Tibial artery (tissue), 4 donors: ENCODE measurements at regions not wholly inside any gene's neighbourhood (a gene's known extent, or its start where the extent isn't known, plus 50 kb on each side); places are given as distances from the start of the nearest gene placed in this dataset.
A peak's percentile ranks its signal among the peaks of the same experiment; 100 is the strongest.

Experiments used
- DNase-seq, 2 donors: peaks; one replicate each; pipeline ENCODE4 v3.0.0-alpha.2; 2019
- H3K27ac ChIP-seq, 2 donors: fragments of 200-600 bp; sonication (generic) in 1 of 2; 1 replicate in 1 of 2; 2 replicates in 1 of 2; pipeline ENCODE4 v1.5.1; 2018 to 2019; ENCODE audit warnings: mild to moderate bottlenecking in 1 of 2
- H3K27me3 ChIP-seq, 2 donors: fragments of 200-600 bp; sonication (generic) in 1 of 2; one replicate each; pipeline versions ENCODE4 v1.5.1 to v1.6.0; 2016 to 2019
- H3K36me3 ChIP-seq, 3 donors: fragments of 200-600 bp; sonication (generic) in 2 of 3; one replicate each; pipeline ENCODE4 v1.5.1; 2016 to 2019; ENCODE audit warnings: mild to moderate bottlenecking in 2 of 3
- H3K4me1 ChIP-seq, 4 donors: fragments of 200-600 bp; sonication (generic) in 2 of 4; 1 replicate in 3 of 4; 2 replicates in 1 of 4; pipeline ENCODE4 v1.5.1; 2016 to 2019
- H3K4me3 ChIP-seq, 2 donors: fragments of 200-600 bp; sonication (generic) in 1 of 2; 1 replicate in 1 of 2; 2 replicates in 1 of 2; pipeline ENCODE4 v1.5.1; 2018 to 2019; ENCODE audit warnings: mild to moderate bottlenecking in 2 of 2
- H3K9me3 ChIP-seq, 3 donors: fragments of 200-600 bp; sonication (generic) in 1 of 3; one replicate each; pipeline ENCODE4 v1.5.1; 2016 to 2019
- intact Hi-C: fragments of 100-400 bp; cut with DNase I; formaldehyde crosslinking; loops from one replicate; pipeline ENCODE4 v1.15.0; 2023; ENCODE audit warnings: low total_unique reads
- TF ChIP-seq, protein P1 (sequence below), 2 experiments: fragments of 200-600 bp in 1 of 2; fragments of 450-650 bp in 1 of 2; IDR thresholded peaks; one replicate each; pipeline ENCODE4 v1.5.1; 2017 to 2019; ENCODE audit warnings: antibody characterized with exemption in 2 of 2, mild to moderate bottlenecking in 1 of 2, moderate library complexity in 1 of 2

DNA sequence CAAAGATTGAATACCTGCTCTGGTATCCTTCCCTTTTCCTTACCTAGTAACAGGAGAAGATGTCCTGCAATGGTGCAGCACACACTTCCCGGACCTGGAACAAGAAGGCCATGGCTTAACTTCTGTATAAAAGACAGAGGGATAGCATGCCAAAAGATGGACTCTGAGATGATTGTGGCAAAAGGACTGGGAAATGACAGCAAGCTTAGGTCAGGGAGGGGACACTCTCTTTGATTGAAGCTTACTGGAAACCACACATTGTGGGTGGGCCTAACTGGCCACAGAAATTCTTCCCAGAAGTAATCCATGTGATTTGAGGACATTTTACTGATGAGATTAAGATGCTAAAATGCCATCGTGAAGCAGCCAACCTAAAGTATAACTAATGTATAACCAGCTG is 71.0 kb upstream of the OTUD4 start:
- Histone ChIP-seq H3K4me1 (no peaks in the 10 kb centered on the region), H3K4me3 (no peak overlapping the region), H3K9me3 (no peaks in the 10 kb centered on the region), H3K27ac (no peak overlapping the region), H3K36me3 (no peaks in the 10 kb centered on the region), H3K27me3 (no peaks in the 10 kb centered on the region)
- TF ChIP-seq, protein P1, sequence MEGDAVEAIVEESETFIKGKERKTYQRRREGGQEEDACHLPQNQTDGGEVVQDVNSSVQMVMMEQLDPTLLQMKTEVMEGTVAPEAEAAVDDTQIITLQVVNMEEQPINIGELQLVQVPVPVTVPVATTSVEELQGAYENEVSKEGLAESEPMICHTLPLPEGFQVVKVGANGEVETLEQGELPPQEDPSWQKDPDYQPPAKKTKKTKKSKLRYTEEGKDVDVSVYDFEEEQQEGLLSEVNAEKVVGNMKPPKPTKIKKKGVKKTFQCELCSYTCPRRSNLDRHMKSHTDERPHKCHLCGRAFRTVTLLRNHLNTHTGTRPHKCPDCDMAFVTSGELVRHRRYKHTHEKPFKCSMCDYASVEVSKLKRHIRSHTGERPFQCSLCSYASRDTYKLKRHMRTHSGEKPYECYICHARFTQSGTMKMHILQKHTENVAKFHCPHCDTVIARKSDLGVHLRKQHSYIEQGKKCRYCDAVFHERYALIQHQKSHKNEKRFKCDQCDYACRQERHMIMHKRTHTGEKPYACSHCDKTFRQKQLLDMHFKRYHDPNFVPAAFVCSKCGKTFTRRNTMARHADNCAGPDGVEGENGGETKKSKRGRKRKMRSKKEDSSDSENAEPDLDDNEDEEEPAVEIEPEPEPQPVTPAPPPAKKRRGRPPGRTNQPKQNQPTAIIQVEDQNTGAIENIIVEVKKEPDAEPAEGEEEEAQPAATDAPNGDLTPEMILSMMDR (IDR thresholded peaks at IDR 0.05): no peak
- intact Hi-C loops: no loop called here
- DNase-seq: no peak

- no peaks in the 10 kb centered on the region for H3K27me3 ChIP-seq
- no peaks in the 10 kb centered on the region for H3K9me3 ChIP-seq
- H3K4me3 ChIP-seq: no peak overlapping the region
- TF ChIP-seq, protein P1 (IDR thresholded peaks at IDR 0.05): no peak
- no peaks in the 10 kb centered on the region for H3K4me1 ChIP-seq
- intact Hi-C loops: no loop called here
- H3K36me3 ChIP-seq: no peaks in the 10 kb centered on the region
- no peak overlapping the region for H3K27ac ChIP-seq
- DNase-seq: no peak
These were observed 68.6 kb upstream of the OTUD4 start for GRCh38 chr4:145248971-145249370.

GRCh38 chr4:145248502-145248901 is 68.1 kb upstream of the OTUD4 start:
- no peak overlapping the region for H3K27ac ChIP-seq
- intact Hi-C loops: no loop called here
- H3K4me3 ChIP-seq: no peak overlapping the region
- no peaks in the 10 kb centered on the region for H3K4me1 ChIP-seq
- H3K9me3 ChIP-seq: no peaks in the 10 kb centered on the region
- DNase-seq: no peak
- peaks cover 0 to 3% of the 10 kb centered on the region in 2 donors for H3K27me3 ChIP-seq
- H3K36me3 ChIP-seq: no peaks in the 10 kb centered on the region
- TF ChIP-seq, protein P1 (IDR thresholded peaks at IDR 0.05): no peak

DNA sequence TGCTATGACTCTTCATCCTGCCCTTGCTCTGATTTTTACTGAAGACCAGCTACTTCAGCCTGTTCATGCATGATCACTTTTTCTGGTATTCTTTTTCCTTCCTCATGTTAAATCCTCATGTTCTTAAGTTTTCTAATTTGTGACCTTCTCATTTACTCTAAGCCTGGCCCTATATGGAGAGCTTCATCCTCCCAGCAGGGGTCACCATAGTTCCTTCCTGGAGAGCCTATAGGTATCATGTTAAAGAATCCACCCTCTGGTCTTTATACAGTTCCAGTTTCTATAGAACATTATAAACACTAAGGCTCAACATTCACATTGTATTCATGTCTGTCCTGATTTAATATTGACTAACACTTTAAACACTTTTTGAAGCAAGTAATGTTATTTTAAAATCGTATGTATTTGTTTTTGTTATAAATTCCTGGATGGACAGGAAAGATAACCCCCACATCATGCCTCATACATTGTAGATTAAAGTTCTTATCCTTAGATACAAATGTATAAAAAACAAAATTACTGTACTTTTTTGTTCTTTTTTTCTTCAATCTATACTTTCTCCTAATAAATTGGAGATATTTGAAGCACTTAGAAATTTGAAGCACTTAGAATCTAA is 53.8 kb upstream of the OTUD4 start:
- Histone ChIP-seq H3K4me3 (no peak overlapping the region), H3K36me3 (no peaks in the 10 kb centered on the region), H3K9me3 (peaks cover 0 to 5% (median 0%) of the 10 kb centered on the region in 3 donors), H3K27me3 (no peaks in the 10 kb centered on the region), H3K27ac (no peak overlapping the region), H3K4me1 (no peaks in the 10 kb centered on the region)
- TF ChIP-seq, protein P1 (IDR thresholded peaks at IDR 0.05): peak; percentile 45 to 51
- DNase-seq: no peak
- intact Hi-C loops: no loop called here

DNA sequence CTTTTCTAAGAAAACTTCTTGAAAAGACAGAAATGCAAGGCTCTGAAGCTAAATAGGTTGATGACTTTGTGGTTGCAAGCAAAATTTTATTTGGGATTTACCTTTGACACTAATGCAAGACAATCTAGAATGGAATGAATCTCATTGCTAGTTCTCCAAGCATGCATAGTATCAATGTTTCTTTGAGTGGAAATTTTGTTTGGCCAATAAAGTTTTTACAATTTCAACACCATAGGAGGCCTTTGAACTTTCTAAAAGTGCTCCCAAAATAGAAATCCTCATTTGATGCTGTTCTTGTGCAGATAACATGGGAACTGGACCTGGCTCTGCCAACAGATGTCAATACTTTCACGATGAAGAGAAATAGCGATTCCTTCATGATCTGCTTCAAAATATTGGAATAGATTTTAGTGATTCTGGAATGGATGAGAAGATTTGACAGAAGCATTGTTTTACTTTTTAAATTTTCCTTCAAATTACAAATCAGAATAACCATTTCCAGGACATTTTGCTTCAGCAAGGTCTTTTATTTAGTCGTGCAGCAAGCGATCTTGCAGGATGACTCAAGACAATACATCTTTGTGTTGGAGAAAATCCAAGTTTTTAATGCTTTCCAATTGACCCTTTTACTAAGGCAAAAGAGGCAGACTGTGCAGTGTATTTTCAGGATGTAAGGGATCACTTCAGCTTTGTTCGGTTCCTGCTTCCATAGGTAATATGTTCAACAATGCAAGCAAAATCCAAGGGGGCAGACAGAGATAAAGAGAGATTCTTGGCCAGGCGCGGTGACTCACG is 51.7 kb upstream of the OTUD4 start:
- no peaks in the 10 kb centered on the region for H3K4me1 ChIP-seq
- no peaks in the 10 kb centered on the region for H3K9me3 ChIP-seq
- DNase-seq: no peak
- no peaks in the 10 kb centered on the region for H3K27me3 ChIP-seq
- TF ChIP-seq, protein P1 (IDR thresholded peaks at IDR 0.05): no peak
- no peak overlapping the region for H3K4me3 ChIP-seq
- H3K36me3 ChIP-seq: no peaks in the 10 kb centered on the region
- intact Hi-C loops: no loop called here
- no peak overlapping the region for H3K27ac ChIP-seq
